Neural cell (in vitro differentiated cells): ENCODE measurements at regions not wholly inside any gene's neighbourhood (a gene's known extent, or its start where the extent isn't known, plus 50 kb on each side); places are given as distances from the start of the nearest gene placed in this dataset.

Experiments used
- EP300 ChIP-seq: fragments of 450-650 bp; conservative IDR thresholded peaks from 2 replicates; pipeline ENCODE4 v1.6.1; 2014; ENCODE audit warnings: antibody characterized with exemption, mild to moderate bottlenecking, moderate library complexity; ENCODE audit not compliant: poor library complexity, severe bottlenecking
- EZH2 ChIP-seq: fragments of 200-600, 300-800 bp; shearing (Covaris generic), sonication (generic); IDR thresholded peaks from 2 replicates; pipeline ENCODE4 v1.6.1; 2014; ENCODE audit warnings: antibody characterized with exemption, low read length, borderline replicate concordance, mild to moderate bottlenecking; ENCODE audit not compliant: insufficient read depth, poor library complexity, severe bottlenecking
- MXI1 ChIP-seq: fragments of 450-650 bp; conservative IDR thresholded peaks from 2 replicates; pipeline ENCODE4 v1.6.1; 2014; ENCODE audit warnings: antibody characterized with exemption, mild to moderate bottlenecking; ENCODE audit not compliant: poor library complexity, severe bottlenecking
- POLR2AphosphoS5 ChIP-seq: IDR thresholded peaks from 2 replicates; pipeline ENCODE4 v1.6.1; 2012
- RAD21 ChIP-seq: fragments of 450-650 bp; conservative IDR thresholded peaks from 2 replicates; pipeline ENCODE4 v1.6.1; 2014; ENCODE audit warnings: antibody characterized with exemption, mild to moderate bottlenecking, moderate library complexity
- SMC3 ChIP-seq: fragments of 450-650 bp; conservative IDR thresholded peaks from 2 replicates; pipeline ENCODE4 v1.6.1; 2014; ENCODE audit warnings: antibody characterized with exemption, mild to moderate bottlenecking, moderate library complexity; ENCODE audit not compliant: poor library complexity
- TAF1 ChIP-seq: IDR thresholded peaks from 2 replicates; pipeline ENCODE4 v1.6.1; 2012; ENCODE audit warnings: low read depth
- TF ChIP-seq, protein P1 (sequence below): fragments of 450-650 bp; IDR thresholded peaks from 2 replicates; pipeline ENCODE4 v1.5.1; 2014; ENCODE audit warnings: antibody characterized with exemption, mild to moderate bottlenecking, moderate library complexity; ENCODE audit not compliant: poor library complexity, severe bottlenecking
- TF ChIP-seq, protein P2 (sequence below): IDR thresholded peaks from 2 replicates; pipeline ENCODE4 v1.6.1; 2012; ENCODE audit warnings: borderline replicate concordance

GRCh38 chr2:181839811-181840210 lies 51.7 kb upstream of the ITPRID2 start:
- TF ChIP-seq, protein P1, sequence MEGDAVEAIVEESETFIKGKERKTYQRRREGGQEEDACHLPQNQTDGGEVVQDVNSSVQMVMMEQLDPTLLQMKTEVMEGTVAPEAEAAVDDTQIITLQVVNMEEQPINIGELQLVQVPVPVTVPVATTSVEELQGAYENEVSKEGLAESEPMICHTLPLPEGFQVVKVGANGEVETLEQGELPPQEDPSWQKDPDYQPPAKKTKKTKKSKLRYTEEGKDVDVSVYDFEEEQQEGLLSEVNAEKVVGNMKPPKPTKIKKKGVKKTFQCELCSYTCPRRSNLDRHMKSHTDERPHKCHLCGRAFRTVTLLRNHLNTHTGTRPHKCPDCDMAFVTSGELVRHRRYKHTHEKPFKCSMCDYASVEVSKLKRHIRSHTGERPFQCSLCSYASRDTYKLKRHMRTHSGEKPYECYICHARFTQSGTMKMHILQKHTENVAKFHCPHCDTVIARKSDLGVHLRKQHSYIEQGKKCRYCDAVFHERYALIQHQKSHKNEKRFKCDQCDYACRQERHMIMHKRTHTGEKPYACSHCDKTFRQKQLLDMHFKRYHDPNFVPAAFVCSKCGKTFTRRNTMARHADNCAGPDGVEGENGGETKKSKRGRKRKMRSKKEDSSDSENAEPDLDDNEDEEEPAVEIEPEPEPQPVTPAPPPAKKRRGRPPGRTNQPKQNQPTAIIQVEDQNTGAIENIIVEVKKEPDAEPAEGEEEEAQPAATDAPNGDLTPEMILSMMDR = no peak
- TF ChIP-seq EZH2 (no peak), EP300 (no peak), RAD21 (no peak), POLR2AphosphoS5 (no peak), TAF1 (no peak), MXI1 (no peak), SMC3 (no peak)
- TF ChIP-seq, protein P2, sequence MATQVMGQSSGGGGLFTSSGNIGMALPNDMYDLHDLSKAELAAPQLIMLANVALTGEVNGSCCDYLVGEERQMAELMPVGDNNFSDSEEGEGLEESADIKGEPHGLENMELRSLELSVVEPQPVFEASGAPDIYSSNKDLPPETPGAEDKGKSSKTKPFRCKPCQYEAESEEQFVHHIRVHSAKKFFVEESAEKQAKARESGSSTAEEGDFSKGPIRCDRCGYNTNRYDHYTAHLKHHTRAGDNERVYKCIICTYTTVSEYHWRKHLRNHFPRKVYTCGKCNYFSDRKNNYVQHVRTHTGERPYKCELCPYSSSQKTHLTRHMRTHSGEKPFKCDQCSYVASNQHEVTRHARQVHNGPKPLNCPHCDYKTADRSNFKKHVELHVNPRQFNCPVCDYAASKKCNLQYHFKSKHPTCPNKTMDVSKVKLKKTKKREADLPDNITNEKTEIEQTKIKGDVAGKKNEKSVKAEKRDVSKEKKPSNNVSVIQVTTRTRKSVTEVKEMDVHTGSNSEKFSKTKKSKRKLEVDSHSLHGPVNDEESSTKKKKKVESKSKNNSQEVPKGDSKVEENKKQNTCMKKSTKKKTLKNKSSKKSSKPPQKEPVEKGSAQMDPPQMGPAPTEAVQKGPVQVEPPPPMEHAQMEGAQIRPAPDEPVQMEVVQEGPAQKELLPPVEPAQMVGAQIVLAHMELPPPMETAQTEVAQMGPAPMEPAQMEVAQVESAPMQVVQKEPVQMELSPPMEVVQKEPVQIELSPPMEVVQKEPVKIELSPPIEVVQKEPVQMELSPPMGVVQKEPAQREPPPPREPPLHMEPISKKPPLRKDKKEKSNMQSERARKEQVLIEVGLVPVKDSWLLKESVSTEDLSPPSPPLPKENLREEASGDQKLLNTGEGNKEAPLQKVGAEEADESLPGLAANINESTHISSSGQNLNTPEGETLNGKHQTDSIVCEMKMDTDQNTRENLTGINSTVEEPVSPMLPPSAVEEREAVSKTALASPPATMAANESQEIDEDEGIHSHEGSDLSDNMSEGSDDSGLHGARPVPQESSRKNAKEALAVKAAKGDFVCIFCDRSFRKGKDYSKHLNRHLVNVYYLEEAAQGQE = no peak
